ENCODE measurements at regions not wholly inside any gene's neighbourhood (a gene's known extent, or its start where the extent isn't known, plus 50 kb on each side); places are given as distances from the start of the nearest gene placed in this dataset.
"Not testable (repeated sequence)": the region's sequence is repeated elsewhere in the genome, so short reads cannot be mapped to it uniquely, and the experiment has no call there.

- no peak for DNase-seq (ENCODE audit: low read depth in 4 of 4, low spot score in 2 of 4)
Observed at GRCh38 chr5:166117072-166118066, 2174.1 kb upstream of the WWC1 start.

DNA sequence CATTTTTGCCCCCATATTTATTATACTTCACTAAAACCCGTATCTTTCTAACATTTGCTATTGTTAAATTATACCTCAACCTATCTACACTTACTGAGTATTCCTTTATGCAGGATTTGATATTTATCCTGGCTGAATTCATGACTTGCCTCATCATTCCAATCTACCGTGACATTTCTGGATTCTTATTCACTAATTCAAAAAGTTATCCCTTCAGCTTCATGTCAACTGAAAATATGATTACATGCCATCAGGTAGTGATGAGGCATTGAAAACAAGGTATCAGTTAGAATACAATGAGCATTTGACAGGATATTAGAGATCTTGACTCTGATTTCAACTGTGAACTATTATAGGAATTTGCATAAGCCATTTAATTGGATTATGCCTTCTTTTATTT, 2171.9 kb upstream of the WWC1 start:
- DNase-seq (ENCODE audit: low read depth in 4 of 4, low spot score in 2 of 4): no peak

DNA sequence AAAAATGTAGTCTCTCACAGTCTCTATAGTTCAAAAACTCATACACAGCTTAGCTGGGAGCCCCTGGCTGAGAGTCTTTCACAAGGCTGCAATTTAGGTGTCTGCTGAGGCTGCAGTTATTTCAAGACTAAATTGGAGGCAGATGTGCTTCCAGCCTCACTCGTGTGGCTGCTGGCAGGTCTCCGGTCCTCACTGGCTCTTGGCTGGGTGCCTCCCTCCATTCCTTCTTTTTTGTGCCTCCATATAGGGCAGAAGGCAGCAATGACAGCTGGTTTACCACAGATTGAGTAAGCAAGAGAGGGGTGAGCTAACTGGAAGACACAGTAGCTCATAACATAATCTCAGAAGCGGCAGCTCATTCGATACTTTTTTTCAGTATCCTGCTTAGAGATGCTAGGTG, 2167.7 kb upstream of the WWC1 start:
- no peak for DNase-seq (ENCODE audit: low read depth in 4 of 4, low spot score in 2 of 4)

DNA sequence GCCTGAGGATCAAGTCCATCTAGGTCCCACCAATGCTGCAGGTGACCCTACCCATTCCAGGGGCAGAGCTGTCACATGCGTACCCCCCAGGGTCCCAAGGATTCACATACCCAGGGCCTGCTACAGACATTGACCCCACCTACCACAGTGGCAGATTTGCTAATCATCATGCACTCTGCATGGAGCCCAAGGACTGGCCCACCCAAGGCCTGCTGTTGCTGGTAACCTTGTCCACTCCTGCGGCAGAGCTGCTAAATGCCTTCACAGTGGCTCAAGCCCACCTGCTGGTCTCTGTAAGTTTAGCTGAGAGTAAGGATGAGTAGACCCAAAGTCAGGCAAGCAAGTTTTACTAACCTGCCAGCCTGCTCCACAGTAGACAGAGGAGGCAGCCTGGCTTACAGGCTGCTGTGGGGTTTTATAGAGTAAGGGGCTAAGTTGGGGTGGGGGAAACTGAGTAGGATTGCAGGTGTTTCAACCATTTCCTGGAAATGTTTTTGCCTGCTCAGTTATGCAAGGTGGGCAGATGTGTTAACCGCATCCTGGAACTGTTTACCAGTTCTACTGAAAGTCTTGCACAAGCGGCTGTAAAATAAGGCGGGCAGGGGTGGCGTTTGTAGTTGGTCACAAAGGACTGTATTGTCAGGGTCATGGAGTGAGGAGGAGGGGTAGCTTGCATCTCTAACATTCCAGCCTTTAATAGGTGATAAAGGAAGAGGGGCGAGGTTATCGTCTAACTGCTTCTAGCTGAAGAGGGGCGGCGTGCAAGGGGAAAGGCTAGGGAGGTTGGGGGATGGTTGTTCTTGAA, 2163.5 kb upstream of the WWC1 start:
- no peak for DNase-seq (ENCODE audit: low read depth in 4 of 4, low spot score in 2 of 4)

DNA sequence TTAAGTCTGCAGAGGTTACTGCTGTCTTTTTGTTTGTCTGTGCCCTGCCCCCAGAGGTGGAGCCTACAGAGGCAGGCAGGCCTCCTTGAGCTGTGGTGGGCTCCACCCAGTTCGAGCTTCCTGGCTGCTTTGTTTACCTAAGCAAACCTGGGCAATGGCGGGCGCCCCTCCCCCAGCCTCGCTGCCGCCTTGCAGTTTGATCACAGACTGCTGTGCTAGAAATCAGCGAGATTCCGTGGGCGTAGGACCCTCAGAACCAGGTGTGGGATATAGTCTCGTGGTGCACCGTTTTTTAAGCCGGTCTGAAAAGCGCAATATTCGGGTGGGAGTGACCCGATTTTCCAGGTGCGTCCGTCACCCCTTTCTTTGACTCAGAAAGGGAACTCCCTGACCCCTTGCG, 2146.3 kb upstream of the WWC1 start:
- not testable (repeated sequence) for DNase-seq (ENCODE audit: low read depth in 4 of 4, low spot score in 2 of 4)

DNA sequence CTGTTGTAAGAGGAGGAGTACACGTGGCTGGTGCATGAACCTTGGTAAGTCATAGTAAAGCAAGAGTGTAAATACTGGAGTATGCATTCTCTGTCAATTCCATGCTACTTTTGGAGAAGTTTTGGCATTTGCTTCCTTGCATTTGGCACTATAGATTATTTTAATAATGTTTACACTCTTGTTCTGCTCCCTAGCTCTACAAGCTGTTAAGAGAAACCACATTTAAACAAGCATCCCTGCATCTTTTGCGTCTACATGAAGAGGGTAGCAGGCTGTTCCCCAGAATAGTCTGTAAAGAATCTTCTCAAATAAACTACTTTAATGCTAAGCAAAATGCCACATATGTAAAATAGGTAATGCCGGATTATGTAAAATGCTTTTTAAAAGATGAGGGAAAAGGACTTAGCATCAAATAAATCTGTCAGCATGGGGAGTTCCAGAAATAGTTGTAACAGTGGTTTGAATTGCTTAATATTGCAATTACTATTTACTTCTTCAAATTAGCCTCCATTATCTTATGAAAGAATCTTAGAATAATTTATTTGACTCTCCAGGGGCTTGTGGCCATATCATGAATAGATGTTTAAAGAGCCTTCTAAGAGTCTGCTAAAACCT, 2127.3 kb upstream of the WWC1 start:
- no peak for DNase-seq (ENCODE audit: low read depth in 4 of 4, low spot score in 2 of 4)

DNA sequence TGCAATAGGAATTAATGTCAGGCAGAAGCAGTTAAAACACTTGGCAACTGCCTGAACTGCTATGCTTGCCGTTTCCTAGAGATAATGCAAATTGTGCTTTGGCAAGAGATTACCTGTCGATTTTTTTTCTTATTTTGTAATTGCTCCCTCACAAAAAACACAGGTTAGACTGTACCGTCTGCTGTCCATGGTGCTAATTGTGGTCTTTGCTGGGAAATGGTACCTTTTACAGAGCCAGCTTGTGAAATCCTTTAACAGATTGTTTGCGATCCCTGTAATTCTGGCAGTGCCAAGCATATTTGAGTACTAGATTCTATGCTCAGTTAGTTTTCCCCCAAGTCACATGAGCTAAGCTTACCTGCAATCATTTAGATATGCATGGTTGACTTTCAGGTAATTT, 2125.8 kb upstream of the WWC1 start:
- peak in 3 of 4 donors; percentile 5 to 34 (median 13) for DNase-seq (ENCODE audit: low read depth in 4 of 4, low spot score in 2 of 4)

GRCh38 chr5:166166071-166166470, 2125.4 kb upstream of the WWC1 start:
- DNase-seq (ENCODE audit: low read depth in 4 of 4, low spot score in 2 of 4): no peak

DNA sequence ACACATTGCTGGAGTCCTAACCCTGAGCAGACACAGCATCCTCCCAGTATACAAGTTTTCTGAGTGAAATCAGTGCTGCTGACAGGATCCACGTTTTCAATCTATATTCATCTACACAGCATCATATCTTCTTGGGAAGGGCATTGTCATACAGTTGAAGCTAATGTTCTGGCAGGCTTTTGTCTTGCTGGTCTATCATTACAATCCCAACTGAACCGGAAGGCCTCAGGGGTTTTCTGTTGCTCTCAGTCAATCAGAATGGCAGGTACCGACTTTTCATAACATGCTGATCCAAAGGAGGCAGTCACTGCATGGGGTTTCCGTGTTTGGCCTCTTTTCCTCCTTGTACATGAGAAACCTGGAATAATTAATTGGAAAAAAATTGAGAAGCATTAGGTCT, 2118.8 kb upstream of the WWC1 start:
- DNase-seq (ENCODE audit: low read depth in 4 of 4, low spot score in 2 of 4): no peak

- DNase-seq (ENCODE audit: low read depth in 4 of 4, low spot score in 2 of 4): no peak
Observed at GRCh38 chr5:166178411-166179080, 2112.9 kb upstream of the WWC1 start.

- DNase-seq (ENCODE audit: low read depth in 4 of 4, low spot score in 2 of 4): no peak
Observed at GRCh38 chr5:166185185-166185584, 2106.3 kb upstream of the WWC1 start.

DNA sequence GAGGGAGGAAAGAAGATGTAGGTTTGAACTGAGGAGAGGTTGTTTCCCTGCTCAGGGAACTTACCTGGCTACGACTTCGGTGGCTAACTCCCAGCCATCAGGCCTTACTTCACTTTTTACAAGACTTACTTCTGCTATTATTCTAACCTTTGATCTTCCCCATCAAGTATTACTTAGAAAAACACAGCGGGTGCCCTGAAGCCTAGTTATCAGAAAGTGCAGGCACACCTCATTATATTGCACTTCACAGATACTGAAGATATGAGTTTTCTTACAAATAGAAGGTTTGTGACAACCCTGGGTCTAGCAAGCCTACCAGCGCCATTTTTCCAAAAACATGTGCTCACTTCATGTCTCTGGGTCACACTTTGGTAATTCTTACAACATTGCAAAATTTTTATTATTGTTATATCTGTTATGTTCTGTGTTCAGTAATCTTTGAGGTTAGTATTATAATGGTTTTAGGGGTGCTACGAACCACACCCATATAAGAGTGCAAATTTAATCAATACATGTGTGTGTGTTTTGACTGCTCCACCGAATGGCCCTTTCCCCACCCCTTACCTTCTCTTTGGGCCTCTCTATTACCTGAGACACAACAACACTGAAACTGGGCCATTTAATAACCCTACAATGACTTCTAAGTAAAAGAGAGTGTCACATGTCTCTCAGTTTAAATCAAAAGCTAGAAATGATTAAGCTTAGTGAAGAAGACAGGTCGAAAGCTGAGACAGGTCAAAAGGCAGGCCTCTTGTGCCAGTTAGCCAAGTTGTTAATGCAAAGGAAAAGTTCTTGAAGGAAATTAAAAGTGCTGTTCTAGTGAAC, 2102.7 kb upstream of the WWC1 start:
- no peak for DNase-seq (ENCODE audit: low read depth in 4 of 4, low spot score in 2 of 4)

DNA sequence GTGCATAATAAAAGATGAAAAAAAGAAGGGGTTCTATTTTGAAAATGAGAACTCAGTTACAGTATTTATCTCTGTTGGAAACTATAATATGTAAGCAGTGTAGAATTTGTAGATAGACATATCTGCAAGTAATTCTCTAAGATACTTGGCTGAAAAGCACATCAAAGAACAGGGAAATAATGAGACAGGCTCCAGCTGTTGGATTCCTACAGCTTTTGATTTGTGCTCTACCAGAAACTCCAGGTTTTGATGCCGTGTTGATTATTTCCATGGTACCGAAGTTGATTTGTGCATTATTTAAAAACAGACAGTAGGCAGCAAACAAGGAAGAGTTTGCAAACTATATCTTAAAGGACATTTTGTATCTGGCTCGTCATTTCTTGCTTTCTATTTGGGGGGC, 2098.7 kb upstream of the WWC1 start:
- DNase-seq (ENCODE audit: low read depth in 4 of 4, low spot score in 2 of 4): no peak

DNA sequence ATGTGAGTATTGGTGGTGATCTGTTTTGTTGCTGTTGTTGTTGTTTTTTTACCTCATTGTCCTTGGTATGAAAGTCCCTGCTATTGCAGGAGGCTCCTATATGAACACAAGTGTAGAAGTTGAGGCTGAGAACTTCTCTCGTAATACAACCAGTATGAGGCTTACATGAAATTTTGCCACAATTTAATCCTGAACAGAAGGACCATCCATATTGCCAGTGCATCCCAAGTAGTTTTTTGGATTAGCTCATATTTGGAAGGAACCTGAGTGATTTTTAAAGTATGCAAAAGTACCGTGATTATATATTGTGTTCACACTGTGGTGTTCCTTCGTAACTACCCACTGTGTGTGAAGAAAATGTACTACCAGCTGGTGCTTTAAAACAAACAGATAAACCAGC, 2095.5 kb upstream of the WWC1 start:
- no peak for DNase-seq (ENCODE audit: low read depth in 4 of 4, low spot score in 2 of 4)

DNA sequence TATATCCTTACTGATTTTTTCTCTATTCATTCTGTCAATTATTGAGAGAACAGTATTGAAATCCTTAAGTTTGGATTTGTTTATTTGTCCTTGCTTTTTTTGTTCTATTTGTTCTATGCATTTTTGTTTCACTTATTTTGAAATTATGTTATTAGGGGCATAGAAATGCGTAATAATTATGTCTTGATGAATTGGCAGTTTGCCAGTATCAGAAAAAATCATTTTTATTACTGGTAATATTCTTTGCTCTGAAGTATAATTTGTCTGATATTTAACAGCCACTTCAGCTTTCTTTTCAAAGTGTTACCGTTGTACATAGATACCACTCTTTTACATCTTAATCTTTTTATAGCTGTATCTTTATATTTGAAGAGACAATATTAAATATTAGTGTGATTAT, 2090.9 kb upstream of the WWC1 start:
- DNase-seq (ENCODE audit: low read depth in 4 of 4, low spot score in 2 of 4): no peak

DNA sequence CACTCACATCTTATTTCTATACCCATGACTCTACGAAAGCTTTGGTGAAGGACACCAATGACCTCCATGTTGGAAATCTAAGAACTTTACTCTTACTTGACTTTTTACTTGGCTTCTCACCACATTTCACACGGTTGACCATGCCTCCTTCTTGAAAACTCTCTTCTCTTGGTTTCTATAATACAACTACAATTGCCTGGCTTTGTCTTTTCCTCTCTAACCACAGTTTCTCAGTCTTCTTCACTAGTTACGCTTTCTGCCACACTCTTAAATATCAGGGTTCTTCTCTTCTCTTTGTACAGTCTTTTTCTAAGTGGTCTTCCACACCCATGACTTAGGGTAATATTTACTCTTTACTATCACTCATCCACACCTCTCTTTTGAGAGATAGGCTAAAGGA, 2079.8 kb upstream of the WWC1 start:
- no peak for DNase-seq (ENCODE audit: low read depth in 4 of 4, low spot score in 2 of 4)

DNA sequence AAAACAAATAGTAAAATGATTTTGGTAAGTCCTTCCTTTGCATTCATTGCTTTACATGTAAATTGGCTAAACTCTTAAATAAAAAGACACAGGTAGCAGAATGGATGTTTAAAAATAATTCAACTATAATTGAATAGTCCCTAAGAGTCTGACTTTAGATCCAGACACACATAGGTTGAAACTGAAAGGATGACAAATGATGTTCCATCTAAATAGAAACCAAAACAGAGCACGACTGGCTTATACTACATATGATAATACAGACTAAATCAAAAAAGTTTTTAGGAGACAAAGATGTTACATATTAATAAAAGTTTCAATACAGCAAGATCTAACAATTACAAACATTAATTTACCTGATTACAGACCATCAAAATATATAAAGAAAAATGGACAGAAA, 2055.1 kb upstream of the WWC1 start:
- no peak for DNase-seq (ENCODE audit: low read depth in 4 of 4, low spot score in 2 of 4)

GRCh38 chr5:166240705-166241104, 2050.7 kb upstream of the WWC1 start:
- DNase-seq (ENCODE audit: low read depth in 4 of 4, low spot score in 2 of 4): no peak

GRCh38 chr5:166245556-166245955, 2045.9 kb upstream of the WWC1 start:
- no peak for DNase-seq (ENCODE audit: low read depth in 4 of 4, low spot score in 2 of 4)

DNA sequence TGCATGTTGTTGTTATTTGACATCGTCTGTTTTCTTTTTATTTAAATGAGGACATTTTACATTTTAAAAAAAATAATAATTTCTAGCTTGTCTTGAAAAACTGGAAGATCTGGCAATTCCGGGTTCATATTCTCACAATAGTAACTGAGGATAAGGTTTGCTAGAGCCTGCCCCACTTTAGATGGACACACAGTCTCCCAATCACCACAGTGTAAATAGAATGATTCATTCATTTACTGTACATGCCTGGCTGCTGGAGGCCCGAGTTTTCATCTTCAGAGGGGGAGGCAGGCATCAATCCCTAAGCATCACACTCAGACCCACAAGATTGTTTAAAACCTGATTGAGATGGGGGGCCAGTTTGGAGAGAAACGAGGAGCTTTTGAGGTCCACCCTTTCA, 2039.7 kb upstream of the WWC1 start:
- no peak for DNase-seq (ENCODE audit: low read depth in 4 of 4, low spot score in 2 of 4)

All from left renal cortex interstitium (tissue), 4 donors.